ENCODE measurements at regions not wholly inside any gene's neighbourhood (a gene's known extent, or its start where the extent isn't known, plus 50 kb on each side); places are given as distances from the start of the nearest gene placed in this dataset.

DNA sequence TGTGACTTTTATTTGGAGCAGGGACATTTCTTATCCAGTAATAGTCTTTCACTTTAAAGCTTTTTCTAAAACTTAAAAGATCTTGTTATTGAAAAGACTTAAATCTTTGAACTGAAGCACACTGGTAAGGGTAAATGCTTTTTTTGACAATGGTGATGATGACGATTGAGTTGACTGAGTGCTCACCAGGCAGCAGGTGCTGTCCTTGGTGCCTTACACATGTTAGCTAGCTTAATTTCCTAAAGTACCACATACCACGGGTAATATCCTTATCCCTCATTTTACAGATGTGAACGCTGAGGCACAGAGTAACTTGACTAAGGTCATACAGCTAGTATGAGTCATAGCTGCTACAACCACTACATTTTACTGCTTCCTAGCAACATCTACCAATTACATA, 200.0 kb downstream of the XPNPEP1 start:
- TF ChIP-seq, protein P1, sequence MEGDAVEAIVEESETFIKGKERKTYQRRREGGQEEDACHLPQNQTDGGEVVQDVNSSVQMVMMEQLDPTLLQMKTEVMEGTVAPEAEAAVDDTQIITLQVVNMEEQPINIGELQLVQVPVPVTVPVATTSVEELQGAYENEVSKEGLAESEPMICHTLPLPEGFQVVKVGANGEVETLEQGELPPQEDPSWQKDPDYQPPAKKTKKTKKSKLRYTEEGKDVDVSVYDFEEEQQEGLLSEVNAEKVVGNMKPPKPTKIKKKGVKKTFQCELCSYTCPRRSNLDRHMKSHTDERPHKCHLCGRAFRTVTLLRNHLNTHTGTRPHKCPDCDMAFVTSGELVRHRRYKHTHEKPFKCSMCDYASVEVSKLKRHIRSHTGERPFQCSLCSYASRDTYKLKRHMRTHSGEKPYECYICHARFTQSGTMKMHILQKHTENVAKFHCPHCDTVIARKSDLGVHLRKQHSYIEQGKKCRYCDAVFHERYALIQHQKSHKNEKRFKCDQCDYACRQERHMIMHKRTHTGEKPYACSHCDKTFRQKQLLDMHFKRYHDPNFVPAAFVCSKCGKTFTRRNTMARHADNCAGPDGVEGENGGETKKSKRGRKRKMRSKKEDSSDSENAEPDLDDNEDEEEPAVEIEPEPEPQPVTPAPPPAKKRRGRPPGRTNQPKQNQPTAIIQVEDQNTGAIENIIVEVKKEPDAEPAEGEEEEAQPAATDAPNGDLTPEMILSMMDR (conservative IDR thresholded peaks at IDR 0.05; ENCODE audit: low read length): no peak
- no peak for TF ChIP-seq EZH2phosphoT487 (IDR thresholded peaks at IDR 0.05; ENCODE audit: borderline replicate concordance, low read depth, low read length)

Data from OCI-LY7 (cell line).